CD4-positive, alpha-beta T cell treated with Interleukin-4 for 4 hours (primary cell): ENCODE measurements at regions not wholly inside any gene's neighbourhood (a gene's known extent, or its start where the extent isn't known, plus 50 kb on each side); places are given as distances from the start of the nearest gene placed in this dataset.

Source experiments
- DNase-seq: peaks from one replicate; pipeline ENCODE4 v3.0.0-alpha.2; 2020

- no peak for DNase-seq
Measured at GRCh38 chr21:16870103-16870502, 642.7 kb upstream of the CXADR start.

- no peak for DNase-seq
Measured at GRCh38 chr21:16872616-16873015, 640.2 kb upstream of the CXADR start.

GRCh38 chr21:16873176-16873575 is 639.7 kb upstream of the CXADR start:
- DNase-seq = no peak

GRCh38 chr21:16873596-16873995 is 639.2 kb upstream of the CXADR start:
- no peak for DNase-seq

GRCh38 chr21:16879479-16879878 is 633.4 kb upstream of the CXADR start:
- DNase-seq = no peak

GRCh38 chr21:16891821-16892220 is 621.0 kb upstream of the CXADR start:
- no peak for DNase-seq

- no peak for DNase-seq
Measured at GRCh38 chr21:16900685-16901084, 612.2 kb upstream of the CXADR start.

GRCh38 chr21:16908077-16908476 is 604.8 kb upstream of the CXADR start:
- DNase-seq = no peak

- DNase-seq = no peak
Measured at GRCh38 chr21:16910435-16911165, 602.2 kb upstream of the CXADR start.

GRCh38 chr21:16911166-16911607 is 601.7 kb upstream of the CXADR start:
- DNase-seq = no peak

- DNase-seq = no peak
Measured at GRCh38 chr21:16912075-16912474, 600.8 kb upstream of the CXADR start.

GRCh38 chr21:16913010-16913409 is 599.8 kb upstream of the CXADR start:
- no peak for DNase-seq

GRCh38 chr21:16928439-16928838 is 584.4 kb upstream of the CXADR start:
- no peak for DNase-seq

GRCh38 chr21:16932314-16932713 is 580.5 kb upstream of the CXADR start:
- DNase-seq = no peak

- DNase-seq = no peak
Measured at GRCh38 chr21:16942703-16943102, 570.1 kb upstream of the CXADR start.

- DNase-seq = no peak
Measured at GRCh38 chr21:16943231-16943630, 569.6 kb upstream of the CXADR start.

- no peak for DNase-seq
Measured at GRCh38 chr21:16945580-16945979, 567.3 kb upstream of the CXADR start.

GRCh38 chr21:16956824-16957223 is 556.0 kb upstream of the CXADR start:
- DNase-seq = no peak

- DNase-seq = no peak
Measured at GRCh38 chr21:16965424-16965823, 547.4 kb upstream of the CXADR start.

- no peak for DNase-seq
Measured at GRCh38 chr21:16968436-16968835, 544.4 kb upstream of the CXADR start.

GRCh38 chr21:16969636-16970035 is 543.2 kb upstream of the CXADR start:
- no peak for DNase-seq

- no peak for DNase-seq
Measured at GRCh38 chr21:16974060-16974459, 538.8 kb upstream of the CXADR start.

- DNase-seq = no peak
Measured at GRCh38 chr21:16976193-16976592, 536.6 kb upstream of the CXADR start.

- no peak for DNase-seq
Measured at GRCh38 chr21:16978309-16978895, 534.4 kb upstream of the CXADR start.

GRCh38 chr21:16979574-16979973 is 533.3 kb upstream of the CXADR start:
- no peak for DNase-seq
